ENCODE measurements at regions not wholly inside any gene's neighbourhood (a gene's known extent, or its start where the extent isn't known, plus 50 kb on each side); places are given as distances from the start of the nearest gene placed in this dataset.

DNA sequence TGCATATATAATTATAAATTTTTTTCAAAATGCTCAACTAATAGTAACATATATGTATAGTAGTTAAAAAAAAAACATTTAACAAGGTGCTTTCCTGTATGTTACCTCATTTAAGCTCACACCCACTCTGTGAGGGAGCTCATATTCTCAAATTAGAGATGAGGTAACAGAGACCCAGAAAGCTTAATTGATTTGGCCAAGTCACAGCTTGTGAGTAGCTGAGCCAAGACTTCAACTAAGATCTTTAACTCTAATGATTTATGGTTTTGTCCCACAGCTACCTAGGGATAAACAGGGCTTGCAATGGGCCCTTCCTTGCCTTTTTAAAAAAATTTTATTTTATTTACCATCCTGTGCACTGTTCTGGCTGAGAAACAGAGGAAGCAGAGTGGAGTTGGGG, 230.0 kb upstream of the GOLIM4 start:
- TF ChIP-seq, protein P1, sequence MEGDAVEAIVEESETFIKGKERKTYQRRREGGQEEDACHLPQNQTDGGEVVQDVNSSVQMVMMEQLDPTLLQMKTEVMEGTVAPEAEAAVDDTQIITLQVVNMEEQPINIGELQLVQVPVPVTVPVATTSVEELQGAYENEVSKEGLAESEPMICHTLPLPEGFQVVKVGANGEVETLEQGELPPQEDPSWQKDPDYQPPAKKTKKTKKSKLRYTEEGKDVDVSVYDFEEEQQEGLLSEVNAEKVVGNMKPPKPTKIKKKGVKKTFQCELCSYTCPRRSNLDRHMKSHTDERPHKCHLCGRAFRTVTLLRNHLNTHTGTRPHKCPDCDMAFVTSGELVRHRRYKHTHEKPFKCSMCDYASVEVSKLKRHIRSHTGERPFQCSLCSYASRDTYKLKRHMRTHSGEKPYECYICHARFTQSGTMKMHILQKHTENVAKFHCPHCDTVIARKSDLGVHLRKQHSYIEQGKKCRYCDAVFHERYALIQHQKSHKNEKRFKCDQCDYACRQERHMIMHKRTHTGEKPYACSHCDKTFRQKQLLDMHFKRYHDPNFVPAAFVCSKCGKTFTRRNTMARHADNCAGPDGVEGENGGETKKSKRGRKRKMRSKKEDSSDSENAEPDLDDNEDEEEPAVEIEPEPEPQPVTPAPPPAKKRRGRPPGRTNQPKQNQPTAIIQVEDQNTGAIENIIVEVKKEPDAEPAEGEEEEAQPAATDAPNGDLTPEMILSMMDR (IDR thresholded peaks at IDR 0.05), result no peak
- H3K4me3 Mint-ChIP-seq, result no peak overlapping the region
- H3K9me3 Mint-ChIP-seq, result peaks cover 7% of the 10 kb centered on the region
- no peak for DNase-seq
- no peaks in the 10 kb centered on the region for H3K4me1 Mint-ChIP-seq (ENCODE audit: low read depth)
- no peaks in the 10 kb centered on the region for H3K27me3 Mint-ChIP-seq (ENCODE audit: insufficient read depth)
- H3K27ac Mint-ChIP-seq, result no peak overlapping the region
- no peaks in the 10 kb centered on the region for H3K36me3 Mint-ChIP-seq (ENCODE audit: low read depth)

DNA sequence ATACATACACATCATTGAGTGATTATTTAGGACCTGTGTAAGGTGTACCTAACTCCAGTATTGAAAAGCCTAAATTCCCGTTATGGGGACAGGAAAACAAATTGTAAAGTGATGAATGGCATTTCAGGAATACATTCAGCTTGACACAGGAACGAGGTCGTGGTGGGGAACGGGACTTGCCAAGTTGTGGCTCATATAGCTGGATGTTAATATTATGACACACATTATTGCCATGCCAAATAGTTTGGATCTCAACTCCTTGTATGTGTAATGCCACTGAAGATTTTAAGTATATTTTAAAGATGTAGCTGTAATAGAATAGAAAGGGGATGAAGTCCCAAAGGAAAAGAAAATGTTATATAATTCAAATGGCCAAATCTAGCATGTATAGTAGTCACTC, 227.2 kb upstream of the GOLIM4 start:
- H3K4me1 Mint-ChIP-seq (ENCODE audit: low read depth), result no peaks in the 10 kb centered on the region
- no peak overlapping the region for H3K27ac Mint-ChIP-seq
- no peaks in the 10 kb centered on the region for H3K36me3 Mint-ChIP-seq (ENCODE audit: low read depth)
- DNase-seq, result no peak
- TF ChIP-seq, protein P1 (IDR thresholded peaks at IDR 0.05), result no peak
- peaks cover 26% of the 10 kb centered on the region for H3K9me3 Mint-ChIP-seq
- no peak overlapping the region for H3K4me3 Mint-ChIP-seq
- H3K27me3 Mint-ChIP-seq (ENCODE audit: insufficient read depth), result no peaks in the 10 kb centered on the region

DNA sequence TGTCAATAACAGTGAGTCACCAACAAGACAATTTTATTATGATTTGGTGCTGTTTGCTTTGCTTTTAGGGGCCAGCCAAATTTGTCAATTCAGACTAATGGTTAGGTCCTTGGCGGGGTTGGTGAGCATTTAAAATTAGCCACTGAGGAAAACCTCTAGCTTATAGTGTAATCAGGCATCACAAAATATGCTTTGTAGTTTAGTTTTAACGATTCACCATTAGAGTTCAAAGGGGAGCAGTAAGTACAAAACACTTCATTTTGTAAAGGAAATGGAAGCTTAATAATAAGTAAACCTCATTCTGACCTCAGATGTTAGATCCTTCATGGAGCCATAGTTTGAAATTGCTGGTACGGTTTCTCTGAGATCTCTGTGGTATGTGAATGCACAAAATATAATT, 218.4 kb upstream of the GOLIM4 start:
- H3K27ac Mint-ChIP-seq, result no peak overlapping the region
- no peaks in the 10 kb centered on the region for H3K36me3 Mint-ChIP-seq (ENCODE audit: low read depth)
- peaks cover 11% of the 10 kb centered on the region for H3K9me3 Mint-ChIP-seq
- H3K27me3 Mint-ChIP-seq (ENCODE audit: insufficient read depth), result no peaks in the 10 kb centered on the region
- no peaks in the 10 kb centered on the region for H3K4me1 Mint-ChIP-seq (ENCODE audit: low read depth)
- no peak for DNase-seq
- TF ChIP-seq, protein P1 (IDR thresholded peaks at IDR 0.05), result no peak
- H3K4me3 Mint-ChIP-seq, result no peak overlapping the region

DNA sequence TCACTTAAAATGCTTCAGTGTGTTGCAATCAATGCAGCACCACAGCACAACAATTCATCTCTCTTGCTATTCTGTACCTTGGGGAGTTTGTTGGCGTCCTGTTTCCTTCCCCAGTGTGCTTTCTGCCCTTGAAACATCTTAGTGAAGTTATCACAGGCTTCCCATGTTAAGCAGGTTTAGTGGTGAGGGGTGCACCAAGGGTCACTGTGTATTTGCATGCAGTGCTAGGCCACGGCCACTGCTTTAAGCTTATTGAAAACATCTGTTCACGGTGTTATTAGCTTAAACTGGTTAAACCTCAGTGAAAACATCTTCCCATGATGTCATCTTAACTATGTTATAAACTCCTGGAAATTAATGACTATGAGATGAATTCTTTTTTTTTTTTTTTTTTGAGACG, 217.3 kb upstream of the GOLIM4 start:
- Mint-ChIP-seq H3K36me3 (ENCODE audit: low read depth) (no peaks in the 10 kb centered on the region), H3K9me3 (peaks cover 4% of the 10 kb centered on the region), H3K4me1 (ENCODE audit: low read depth) (no peaks in the 10 kb centered on the region), H3K27me3 (ENCODE audit: insufficient read depth) (no peaks in the 10 kb centered on the region), H3K4me3 (no peak overlapping the region), H3K27ac (no peak overlapping the region)
- no peak for DNase-seq
- TF ChIP-seq, protein P1 (IDR thresholded peaks at IDR 0.05), result no peak

DNA sequence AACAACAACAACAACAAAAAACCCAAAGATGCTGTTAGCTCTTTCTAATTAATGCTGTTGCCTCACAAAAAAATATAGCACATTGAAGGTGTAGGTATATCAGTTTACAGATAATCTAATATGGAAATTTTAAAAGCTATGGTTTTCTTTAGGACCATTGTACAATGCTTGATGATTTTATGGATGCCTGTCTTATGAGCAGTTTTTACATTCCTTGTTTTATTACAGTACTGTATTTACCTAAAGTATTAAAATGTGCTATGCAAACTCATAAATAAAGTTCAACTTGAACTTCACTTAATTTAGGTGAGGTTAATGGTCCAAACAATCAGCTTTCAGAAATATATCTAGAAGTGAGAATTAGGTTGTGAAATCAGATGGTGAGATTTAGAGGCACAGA, 212.2 kb upstream of the GOLIM4 start:
- H3K9me3 Mint-ChIP-seq, result peaks cover 10% of the 10 kb centered on the region
- TF ChIP-seq, protein P1 (IDR thresholded peaks at IDR 0.05), result no peak
- no peaks in the 10 kb centered on the region for H3K36me3 Mint-ChIP-seq (ENCODE audit: low read depth)
- no peaks in the 10 kb centered on the region for H3K4me1 Mint-ChIP-seq (ENCODE audit: low read depth)
- H3K27me3 Mint-ChIP-seq (ENCODE audit: insufficient read depth), result no peaks in the 10 kb centered on the region; the same call in 1 of the 2 replicates
- no peak for DNase-seq
- no peak overlapping the region for H3K27ac Mint-ChIP-seq
- no peak overlapping the region for H3K4me3 Mint-ChIP-seq

DNA sequence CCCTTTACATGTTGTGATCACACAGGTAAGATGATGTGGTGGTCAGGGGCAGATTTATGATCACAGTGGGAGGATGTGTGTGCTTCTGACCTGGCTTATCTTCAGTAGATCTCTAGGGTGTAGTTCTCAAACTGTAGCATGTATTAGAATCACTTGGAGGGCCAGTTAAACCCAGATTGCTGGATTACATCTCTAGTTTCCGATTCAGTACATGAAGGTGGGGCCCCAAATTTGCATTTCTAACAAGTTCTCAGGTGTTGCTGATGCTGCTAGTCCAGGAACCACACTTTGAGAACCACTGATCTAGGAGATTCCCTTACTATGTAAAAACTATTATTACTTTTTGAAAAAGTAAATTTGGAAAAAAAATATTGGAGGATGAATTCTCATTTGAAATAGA, 199.3 kb upstream of the GOLIM4 start:
- H3K9me3 Mint-ChIP-seq, result peaks cover 6% of the 10 kb centered on the region
- no peak for DNase-seq
- TF ChIP-seq, protein P1 (IDR thresholded peaks at IDR 0.05), result no peak
- no peak overlapping the region for H3K4me3 Mint-ChIP-seq
- H3K4me1 Mint-ChIP-seq (ENCODE audit: low read depth), result no peaks in the 10 kb centered on the region
- H3K27me3 Mint-ChIP-seq (ENCODE audit: insufficient read depth), result peaks cover 2% of the 10 kb centered on the region; the same call in 1 of the 2 replicates
- H3K36me3 Mint-ChIP-seq (ENCODE audit: low read depth), result no peaks in the 10 kb centered on the region
- H3K27ac Mint-ChIP-seq, result no peak overlapping the region
